B cell (primary cell): ENCODE measurements at regions not wholly inside any gene's neighbourhood (a gene's known extent, or its start where the extent isn't known, plus 50 kb on each side); places are given as distances from the start of the nearest gene placed in this dataset.

Experiments
- ATAC-seq: fragments of 200-7000 bp; cut with Tn5 transposase; one replicate; pipeline ENCODE4 v1.10.0; 2021; ENCODE audit warnings: low read depth, mild to moderate bottlenecking, moderate number of reproducible peaks, moderate library complexity
- CTCF ChIA-PET: fragments of 350-600 bp; sonication (Branson Sonifier 250); formaldehyde crosslinking; loops from one replicate; lab custom pipeline; 2021; ENCODE audit warnings: antibody characterized with exemption, inconsistent platforms; lab: Charles Lee
- POLR2A ChIA-PET: fragments of 350-600 bp; sonication (Branson Sonifier 250); formaldehyde crosslinking; loops from one replicate; lab custom pipeline; 2021; ENCODE audit warnings: antibody characterized with exemption; lab: Charles Lee
- DNase-seq: peaks from one replicate; pipeline ENCODE4 v3.0.0; 2013
- H2AFZ ChIP-seq: 2 replicates; pipeline ENCODE4 v1.6.1; 2012; ENCODE audit warnings: mild to moderate bottlenecking, low read depth, low read length; ENCODE audit not compliant: insufficient read depth, poor library complexity, severe bottlenecking
- H3K27ac ChIP-seq, 2 donors: 1 replicate in 1 of 2; 2 replicates in 1 of 2; pipeline ENCODE4 v1.5.1; 2012 to 2013; ENCODE audit warnings: low read length in 2 of 2, mild to moderate bottlenecking in 2 of 2, moderate library complexity in 1 of 2
- H3K27me3 ChIP-seq, 4 experiments: fragments of 200-600 bp in 1 of 4; sonication (generic) in 1 of 4; replicated peaks in 1 of 4; 1 replicate in 2 of 4; 2 replicates in 2 of 4; pipeline versions ENCODE4 v1.6.1 to v1.7.0; 2013 to 2016; ENCODE audit warnings: low read length in 3 of 4, mild to moderate bottlenecking in 2 of 4, mixed read lengths in 1 of 4, moderate library complexity in 1 of 4; ENCODE audit not compliant: insufficient read depth in 4 of 4, control insufficient read depth in 3 of 4; ENCODE audit errors: control extremely low read depth in 1 of 4
- H3K36me3 ChIP-seq, 2 experiments: replicated peaks in 1 of 2; 1 replicate in 1 of 2; 2 replicates in 1 of 2; pipeline versions ENCODE4 v1.6.1 to v1.7.1; 2013; ENCODE audit warnings: low read length in 1 of 2; ENCODE audit not compliant: insufficient read depth in 2 of 2, control insufficient read depth in 1 of 2; ENCODE audit errors: control extremely low read depth in 1 of 2, extremely low read depth in 1 of 2
- H3K4me1 ChIP-seq, 2 donors: fragments of 200-600 bp in 1 of 2; sonication (generic) in 1 of 2; 1 replicate in 1 of 2; 2 replicates in 1 of 2; pipeline versions ENCODE4 v1.5.1 to v1.6.1; 2013 to 2017; ENCODE audit warnings: low read length in 2 of 2; ENCODE audit not compliant: control insufficient read depth in 2 of 2, insufficient read depth in 2 of 2
- H3K4me2 ChIP-seq: replicated peaks from 2 replicates; pipeline ENCODE3; 2012; ENCODE audit warnings: mild to moderate bottlenecking, low read depth, low read length; ENCODE audit not compliant: poor library complexity, severe bottlenecking
- H3K4me3 ChIP-seq, 5 experiments: fragments of 200-600 bp in 1 of 5; sonication (generic) in 1 of 5; 1 replicate in 3 of 5; 2 replicates in 2 of 5; pipeline versions ENCODE4 v1.5.1 to v1.7.0; 2011 to 2016; ENCODE audit warnings: low read length in 4 of 5, mild to moderate bottlenecking in 4 of 5, low read depth in 2 of 5, control low read depth in 1 of 5, moderate library complexity in 1 of 5; ENCODE audit not compliant: insufficient read depth in 1 of 5; ENCODE audit errors: control extremely low read depth in 1 of 5, extremely low read depth in 1 of 5
- H3K79me2 ChIP-seq: fragments of 200-600 bp; sonication (generic); one replicate; pipeline ENCODE4 v1.6.0; 2016; ENCODE audit warnings: low read length; ENCODE audit not compliant: control insufficient read depth, insufficient read depth
- H3K9ac ChIP-seq: fragments of 200-600 bp; sonication (generic); 2 replicates; pipeline ENCODE4 v1.6.1; 2017; ENCODE audit warnings: mild to moderate bottlenecking, low read length, moderate library complexity
- H3K9me3 ChIP-seq, 3 donors: one replicate each; pipeline versions ENCODE4 v1.6.1 to v1.7.1; 2013; ENCODE audit warnings: low read length in 2 of 3; ENCODE audit not compliant: control insufficient read depth in 2 of 3, insufficient read depth in 1 of 3; ENCODE audit errors: control extremely low read depth in 1 of 3
- H4K20me1 ChIP-seq: 2 replicates; pipeline ENCODE4 v1.6.0; 2012; ENCODE audit warnings: mild to moderate bottlenecking, low read length; ENCODE audit not compliant: insufficient read depth, control insufficient read depth, poor library complexity, severe bottlenecking
- H3K27ac Mint-ChIP-seq: one replicate; pipeline ENCODE4 v1.8.0; 2021; ENCODE audit warnings: mixed read lengths
- H3K27me3 Mint-ChIP-seq: one replicate; pipeline ENCODE4 v1.8.0; 2021; ENCODE audit warnings: mixed read lengths
- H3K4me1 Mint-ChIP-seq: one replicate; pipeline ENCODE4 v1.8.0; 2021; ENCODE audit warnings: mixed read lengths
- H3K4me3 Mint-ChIP-seq: one replicate; pipeline ENCODE4 v1.8.0; 2021; ENCODE audit warnings: mixed read lengths
- H3K9me3 Mint-ChIP-seq: one replicate; pipeline ENCODE4 v1.8.0; 2022; ENCODE audit warnings: mixed read lengths; ENCODE audit not compliant: insufficient read depth
- CTCF ChIP-seq: fragments of 200-600 bp; IDR thresholded peaks from one replicate; pipeline ENCODE4 v1.8.0; 2022; ENCODE audit warnings: antibody characterized with exemption, mild to moderate bottlenecking
- EZH2 ChIP-seq: IDR thresholded peaks from 2 replicates; pipeline ENCODE4 v1.6.1; 2012; ENCODE audit warnings: borderline replicate concordance, low read depth, mild to moderate bottlenecking, moderate library complexity, low read length; ENCODE audit not compliant: insufficient read depth, poor library complexity, severe bottlenecking
- WGBS: methylation state at CpG from one replicate; pipeline ENCODE4 v1.1.5; 2013; ENCODE audit warnings: missing lambda C conversion rate; ENCODE audit not compliant: insufficient coverage; 5-methylcytosine and 5-hydroxymethylcytosine counted together
- intact Hi-C: fragments of 100-400 bp; cut with micrococcal nuclease; formaldehyde crosslinking; loops from one replicate; pipeline ENCODE4 v1.10.0; 2022

DNA sequence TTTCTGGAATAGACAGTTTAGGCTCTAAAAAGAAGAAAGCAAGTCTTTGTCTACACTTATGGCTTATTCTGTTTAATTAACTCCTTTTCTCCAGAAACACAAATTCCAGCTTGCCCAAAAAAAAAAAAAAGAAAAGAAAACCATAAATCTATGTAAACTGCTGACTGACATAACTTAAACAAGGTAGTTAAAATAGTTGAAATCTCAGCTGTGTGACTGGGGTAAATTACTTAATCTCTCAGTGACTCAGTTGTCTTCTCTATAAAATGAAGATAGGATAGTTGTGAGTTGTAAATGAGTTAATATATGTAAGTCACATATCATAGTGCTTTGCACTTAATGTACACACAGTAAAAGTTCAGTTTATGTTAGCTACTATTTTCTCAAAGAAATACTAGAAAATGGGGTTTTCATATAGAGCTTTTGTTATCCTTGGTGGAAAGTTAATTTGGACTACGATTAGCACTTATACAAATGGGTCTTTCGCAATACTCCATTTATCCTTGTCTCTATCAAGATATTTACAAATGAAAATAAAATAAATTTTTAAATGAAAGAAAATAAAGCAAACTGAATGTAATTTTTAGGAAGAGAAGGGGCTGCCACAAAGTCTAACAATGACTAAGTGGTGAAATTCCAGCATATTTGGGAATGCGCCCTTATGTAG is 200.9 kb downstream of the MBL2 start:
- no peak overlapping the region for H3K4me3 ChIP-seq
- H3K36me3 ChIP-seq, result no peaks in the 10 kb centered on the region
- H3K9me3 Mint-ChIP-seq, result no peaks in the 10 kb centered on the region
- no peak overlapping the region for H3K9ac ChIP-seq
- H3K79me2 ChIP-seq, result no peaks in the 10 kb centered on the region
- CTCF ChIA-PET, result no interaction called here
- TF ChIP-seq EZH2 (no peak), CTCF (no peak)
- no peaks in the 10 kb centered on the region for H4K20me1 ChIP-seq
- H3K4me3 Mint-ChIP-seq, result no peak overlapping the region
- no CpG with 5 or more reads among the region's 3 CpGs for WGBS
- DNase-seq (no peak), ATAC-seq (no peak)
- H2AFZ ChIP-seq, result no peak overlapping the region
- POLR2A ChIA-PET, result no interaction called here
- H3K27me3 ChIP-seq, result no peaks in the 10 kb centered on the region
- no peak overlapping the region for H3K27ac Mint-ChIP-seq
- H3K4me1 ChIP-seq, result no peaks in the 10 kb centered on the region
- no peak overlapping the region for H3K4me2 ChIP-seq
- H3K27ac ChIP-seq, result no peak overlapping the region
- intact Hi-C loops, result no loop called here
- no peaks in the 10 kb centered on the region for H3K27me3 Mint-ChIP-seq
- H3K4me1 Mint-ChIP-seq, result no peaks in the 10 kb centered on the region
- no peaks in the 10 kb centered on the region for H3K9me3 ChIP-seq

GRCh38 chr10:52573347-52573746 is 199.2 kb downstream of the MBL2 start:
- H3K4me1 Mint-ChIP-seq, result no peaks in the 10 kb centered on the region

More at GRCh38 chr10:52573347-52573746, 199.2 kb downstream of the MBL2 start:
- WGBS, result no CpG with 5 or more reads among the region's 2 CpGs
- no peaks in the 10 kb centered on the region for H3K9me3 ChIP-seq
- TF ChIP-seq EZH2 (no peak), CTCF (no peak)
- ATAC-seq, result no peak
- H3K9me3 Mint-ChIP-seq, result no peaks in the 10 kb centered on the region
- no peaks in the 10 kb centered on the region for H3K36me3 ChIP-seq
- no peaks in the 10 kb centered on the region for H3K27me3 Mint-ChIP-seq
- H3K27ac ChIP-seq, result no peak overlapping the region
- CTCF ChIA-PET, result no interaction called here
- H3K4me3 Mint-ChIP-seq, result no peak overlapping the region
- no peak overlapping the region for H3K4me2 ChIP-seq
- no peaks in the 10 kb centered on the region for H3K27me3 ChIP-seq
- no peaks in the 10 kb centered on the region for H4K20me1 ChIP-seq
- intact Hi-C loops, result no loop called here
- no peak overlapping the region for H2AFZ ChIP-seq
- POLR2A ChIA-PET, result no interaction called here
- H3K4me1 ChIP-seq, result no peaks in the 10 kb centered on the region
- no peaks in the 10 kb centered on the region for H3K79me2 ChIP-seq
- no peak overlapping the region for H3K27ac Mint-ChIP-seq
- no peak overlapping the region for H3K4me3 ChIP-seq
- H3K9ac ChIP-seq, result no peak overlapping the region
- no peak for DNase-seq
